HEK293 (cell line): ENCODE measurements at regions not wholly inside any gene's neighbourhood (a gene's known extent, or its start where the extent isn't known, plus 50 kb on each side); places are given as distances from the start of the nearest gene placed in this dataset.
A peak's percentile ranks its signal among the peaks of the same experiment; 100 is the strongest.

Experiments used
- CTCF ChIA-PET: fragments of 350-600 bp; formaldehyde crosslinking; extraction: SDS; loops from one replicate; lab custom pipeline; 2021; ENCODE audit warnings: antibody characterized with exemption; lab: Yijun Ruan, JAX
- POLR2A ChIA-PET: fragments of 300-600 bp; formaldehyde crosslinking; extraction: SDS; loops from one replicate; lab custom pipeline; 2020; ENCODE audit warnings: antibody characterized with exemption, inconsistent platforms; lab: Yijun Ruan, JAX
- H3K27ac ChIP-seq: fragments of 200-500 bp; sonication (Bioruptor generic); 2 replicates; pipeline ENCODE4 v1.5.1; 2014; ENCODE audit warnings: low read depth, low read length, control low read depth, inconsistent platforms; ENCODE audit errors: extremely low read depth
- H3K36me3 ChIP-seq, 2 experiments: fragments of 200-500 bp in 1 of 2; sonication (Bioruptor generic) in 1 of 2; 1 replicate in 1 of 2; 2 replicates in 1 of 2; pipeline ENCODE4 v1.5.1; 2014 to 2017; ENCODE audit warnings: inconsistent platforms in 2 of 2, low read length in 2 of 2; ENCODE audit not compliant: control insufficient read depth in 2 of 2, insufficient read depth in 1 of 2
- H3K4me1 ChIP-seq: fragments of 200-500 bp; sonication (Bioruptor generic); 2 replicates; pipeline ENCODE4 v1.5.1; 2014; ENCODE audit warnings: mild to moderate bottlenecking, low read length, inconsistent platforms; ENCODE audit not compliant: control insufficient read depth, insufficient read depth
- H3K4me3 ChIP-seq: 2 replicates; pipeline ENCODE4 v1.5.1; 2011; ENCODE audit warnings: low read depth, mild to moderate bottlenecking, control low read depth, low read length, moderate library complexity
- H3K9me3 ChIP-seq: fragments of 200-500 bp; sonication (Bioruptor generic); 2 replicates; pipeline ENCODE4 v1.5.1; 2014; ENCODE audit warnings: low read depth, low read length, inconsistent platforms; ENCODE audit not compliant: control insufficient read depth, insufficient read depth
- BCL11B ChIP-seq: fragments of 450-650 bp; formaldehyde crosslinking; IDR thresholded peaks from 2 replicates; pipeline ENCODE4 v1.5.1; 2016; ENCODE audit warnings: low read depth, missing biosample characterization, missing genetic modification characterization
- GFI1B ChIP-seq: fragments of 450-650 bp; formaldehyde crosslinking; IDR thresholded peaks from 2 replicates; pipeline ENCODE4 v1.5.1; 2016; ENCODE audit warnings: missing biosample characterization, missing genetic modification characterization
- KLF1 ChIP-seq: fragments of 450-650 bp; formaldehyde crosslinking; IDR thresholded peaks from 2 replicates; pipeline ENCODE4 v1.5.1; 2016; ENCODE audit warnings: missing biosample characterization, missing genetic modification characterization
- SETDB1 ChIP-seq: IDR thresholded peaks from one replicate; pipeline ENCODE4 v1.6.1; 2017; ENCODE audit warnings: mild to moderate bottlenecking, low read length, moderate library complexity, mixed read lengths; ENCODE audit not compliant: insufficient read length
- TRIM28 ChIP-seq: IDR thresholded peaks from 2 replicates; pipeline ENCODE4 v1.6.1; 2011; ENCODE audit warnings: low read length, control low read depth, borderline replicate concordance
- ZBTB20 ChIP-seq: fragments of 450-650 bp; formaldehyde crosslinking; IDR thresholded peaks from 2 replicates; pipeline ENCODE4 v1.5.1; 2016; ENCODE audit warnings: missing biosample characterization, missing genetic modification characterization
- ZBTB7A ChIP-seq: fragments of 450-650 bp; formaldehyde crosslinking; IDR thresholded peaks from 2 replicates; pipeline ENCODE4 v1.5.1; 2016; ENCODE audit warnings: low read depth, missing biosample characterization, missing genetic modification characterization
- ZNF140 ChIP-seq: fragments of 450-650 bp; formaldehyde crosslinking; IDR thresholded peaks from 2 replicates; pipeline ENCODE4 v1.5.1; 2016; ENCODE audit warnings: missing biosample characterization, missing genetic modification characterization
- ZNF23 ChIP-seq: fragments of 450-650 bp; formaldehyde crosslinking; IDR thresholded peaks from 2 replicates; pipeline ENCODE4 v1.5.1; 2016; ENCODE audit warnings: missing biosample characterization, missing genetic modification characterization, borderline replicate concordance
- ZNF274 ChIP-seq, 2 experiments: fragments of 200-500 bp in 1 of 2; fragments of 450-650 bp in 1 of 2; sonication (Bioruptor generic) in 1 of 2; formaldehyde crosslinking in 1 of 2; IDR thresholded peaks; 2 replicates each; pipeline versions ENCODE4 v1.5.1 to v1.6.1; 2014 to 2016; ENCODE audit warnings: borderline replicate concordance in 1 of 2, inconsistent platforms in 1 of 2, low read length in 1 of 2, missing biosample characterization in 1 of 2, missing genetic modification characterization in 1 of 2
- ZNF37A ChIP-seq: fragments of 450-650 bp; IDR thresholded peaks from 2 replicates; pipeline ENCODE4 v1.5.1; 2018; ENCODE audit warnings: missing biosample characterization, missing genetic modification characterization
- ZNF510 ChIP-seq: fragments of 450-650 bp; formaldehyde crosslinking; IDR thresholded peaks from 2 replicates; pipeline ENCODE4 v1.5.1; 2018; ENCODE audit warnings: mild to moderate bottlenecking, missing genetic modification characterization, missing biosample characterization; ENCODE audit not compliant: insufficient replicate concordance
- ZNF549 ChIP-seq: fragments of 450-650 bp; IDR thresholded peaks from 2 replicates; pipeline ENCODE4 v1.5.1; 2018; ENCODE audit warnings: missing biosample characterization, missing genetic modification characterization, mild to moderate bottlenecking, inconsistent platforms, moderate library complexity
- ZNF571 ChIP-seq: fragments of 450-650 bp; formaldehyde crosslinking; IDR thresholded peaks from 2 replicates; pipeline ENCODE4 v1.5.0; 2017; ENCODE audit warnings: missing biosample characterization, missing genetic modification characterization
- ZNF596 ChIP-seq: fragments of 450-650 bp; IDR thresholded peaks from 2 replicates; pipeline ENCODE4 v1.5.0; 2018; ENCODE audit warnings: missing biosample characterization, mild to moderate bottlenecking, missing genetic modification characterization, moderate library complexity
- ZNF610 ChIP-seq: fragments of 450-650 bp; formaldehyde crosslinking; IDR thresholded peaks from 2 replicates; pipeline ENCODE4 v1.5.1; 2016; ENCODE audit warnings: missing biosample characterization, missing genetic modification characterization, borderline replicate concordance
- ZNF626 ChIP-seq: fragments of 450-650 bp; sonication (Bioruptor Pico); formaldehyde crosslinking; IDR thresholded peaks from 2 replicates; pipeline ENCODE4 v1.5.1; 2018; ENCODE audit warnings: missing biosample characterization, missing genetic modification characterization, inconsistent platforms
- ZNF654 ChIP-seq: fragments of 450-650 bp; formaldehyde crosslinking; IDR thresholded peaks from 2 replicates; pipeline ENCODE4 v1.5.1; 2016; ENCODE audit warnings: low read depth, missing biosample characterization, missing genetic modification characterization
- ZNF658 ChIP-seq: fragments of 450-650 bp; formaldehyde crosslinking; IDR thresholded peaks from 2 replicates; pipeline ENCODE4; 2016; ENCODE audit warnings: missing biosample characterization, missing genetic modification characterization
- ZNF701 ChIP-seq: fragments of 450-650 bp; formaldehyde crosslinking; IDR thresholded peaks from 2 replicates; pipeline ENCODE4 v1.5.1; 2016; ENCODE audit warnings: missing biosample characterization, missing genetic modification characterization
- ZNF791 ChIP-seq: fragments of 450-650 bp; formaldehyde crosslinking; IDR thresholded peaks from 2 replicates; pipeline ENCODE4 v1.5.1; 2016; ENCODE audit warnings: missing biosample characterization, missing genetic modification characterization
- ZXDB ChIP-seq: fragments of 450-650 bp; formaldehyde crosslinking; IDR thresholded peaks from 2 replicates; pipeline ENCODE4 v1.5.1; 2016; ENCODE audit warnings: missing biosample characterization, missing genetic modification characterization
- TF ChIP-seq, protein P1 (sequence below): fragments of 450-650 bp; formaldehyde crosslinking; IDR thresholded peaks from 2 replicates; pipeline ENCODE4 v1.5.1; 2016; ENCODE audit warnings: missing biosample characterization, missing genetic modification characterization
- TF ChIP-seq, protein P2 (sequence below): fragments of 450-650 bp; formaldehyde crosslinking; IDR thresholded peaks from 2 replicates; pipeline ENCODE4 v1.5.1; 2016; ENCODE audit warnings: missing biosample characterization, missing genetic modification characterization
- TF ChIP-seq, protein P3 (sequence below): fragments of 450-650 bp; formaldehyde crosslinking; IDR thresholded peaks from 2 replicates; pipeline ENCODE4 v1.5.1; 2016; ENCODE audit warnings: missing biosample characterization, missing genetic modification characterization, borderline replicate concordance

DNA sequence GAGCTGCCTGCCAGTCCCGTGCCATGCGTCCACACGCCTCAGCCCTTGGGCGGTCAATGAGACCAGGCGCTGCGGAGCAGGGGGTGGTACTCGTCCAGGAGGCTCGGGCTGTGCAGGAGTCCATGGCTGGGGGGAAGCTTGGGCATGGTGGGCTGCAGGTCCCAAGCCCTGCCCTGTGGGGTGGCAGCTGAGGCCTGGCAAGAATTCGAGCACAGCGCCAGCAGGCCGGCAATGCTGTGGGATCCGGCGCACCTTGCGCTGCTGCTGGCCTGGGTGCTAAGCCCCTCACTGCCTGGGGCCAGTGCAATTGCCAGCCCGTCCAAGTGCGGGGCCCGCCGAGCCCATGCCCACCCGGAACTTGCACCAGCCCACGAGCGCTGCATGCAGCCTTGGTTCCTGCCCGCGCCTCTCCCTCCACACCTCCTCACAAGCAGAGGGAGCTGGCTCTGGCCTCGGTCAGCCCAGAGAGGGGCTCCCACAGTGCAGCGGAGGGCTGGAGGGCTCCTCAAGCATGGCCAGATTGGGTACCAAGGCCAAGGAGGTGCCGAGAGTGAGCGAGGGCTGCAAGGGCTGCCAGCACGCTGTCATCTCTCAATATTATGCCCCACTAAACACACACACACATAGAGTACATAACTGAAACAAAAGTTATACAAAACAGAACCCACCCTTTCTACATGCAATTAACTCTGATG lies 307.7 kb downstream of the LMO4 start:
- ChIA-PET CTCF (no interaction called here), POLR2A (no interaction called here)
- no peaks in the 10 kb centered on the region; the same call in 1 of the 2 replicates for H3K4me1 ChIP-seq
- no peaks in the 10 kb centered on the region for H3K9me3 ChIP-seq
- no peak overlapping the region for H3K4me3 ChIP-seq
- H3K27ac ChIP-seq = no peak overlapping the region
- TF ChIP-seq ZNF549 (tag by site-specific recombination) = 0 out of 2 replicates have a peak, but pooled peaks have one; percentile 26
- no peak for TF ChIP-seq ZNF701 (tag by site-specific recombination)
- TF ChIP-seq TRIM28 = peak; percentile 53; the same call in 1 of the 2 replicates
- peak; percentile 6 for TF ChIP-seq ZNF510 (tag by site-specific recombination)
- TF ChIP-seq ZNF626 (tag by site-specific recombination) = 0 out of 2 replicates have a peak, but pooled peaks have one; percentile 61
- TF ChIP-seq ZNF658 (tag by site-specific recombination) = no peak
- TF ChIP-seq, protein P1, sequence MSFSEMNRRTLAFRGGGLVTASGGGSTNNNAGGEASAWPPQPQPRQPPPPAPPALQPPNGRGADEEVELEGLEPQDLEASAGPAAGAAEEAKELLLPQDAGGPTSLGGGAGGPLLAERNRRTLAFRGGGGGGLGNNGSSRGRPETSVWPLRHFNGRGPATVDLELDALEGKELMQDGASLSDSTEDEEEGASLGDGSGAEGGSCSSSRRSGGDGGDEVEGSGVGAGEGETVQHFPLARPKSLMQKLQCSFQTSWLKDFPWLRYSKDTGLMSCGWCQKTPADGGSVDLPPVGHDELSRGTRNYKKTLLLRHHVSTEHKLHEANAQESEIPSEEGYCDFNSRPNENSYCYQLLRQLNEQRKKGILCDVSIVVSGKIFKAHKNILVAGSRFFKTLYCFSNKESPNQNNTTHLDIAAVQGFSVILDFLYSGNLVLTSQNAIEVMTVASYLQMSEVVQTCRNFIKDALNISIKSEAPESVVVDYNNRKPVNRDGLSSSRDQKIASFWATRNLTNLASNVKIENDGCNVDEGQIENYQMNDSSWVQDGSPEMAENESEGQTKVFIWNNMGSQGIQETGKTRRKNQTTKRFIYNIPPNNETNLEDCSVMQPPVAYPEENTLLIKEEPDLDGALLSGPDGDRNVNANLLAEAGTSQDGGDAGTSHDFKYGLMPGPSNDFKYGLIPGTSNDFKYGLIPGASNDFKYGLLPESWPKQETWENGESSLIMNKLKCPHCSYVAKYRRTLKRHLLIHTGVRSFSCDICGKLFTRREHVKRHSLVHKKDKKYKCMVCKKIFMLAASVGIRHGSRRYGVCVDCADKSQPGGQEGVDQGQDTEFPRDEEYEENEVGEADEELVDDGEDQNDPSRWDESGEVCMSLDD (tag by site-specific recombination) = no peak
- TF ChIP-seq ZNF610 (tag by site-specific recombination) = peak; percentile 44; the same call in 1 of the 2 replicates
- no peak for TF ChIP-seq BCL11B
- peak; percentile 71 for TF ChIP-seq SETDB1
- TF ChIP-seq, all 188 proteins: peak for 6
- no peaks in the 10 kb centered on the region for H3K36me3 ChIP-seq

DNA sequence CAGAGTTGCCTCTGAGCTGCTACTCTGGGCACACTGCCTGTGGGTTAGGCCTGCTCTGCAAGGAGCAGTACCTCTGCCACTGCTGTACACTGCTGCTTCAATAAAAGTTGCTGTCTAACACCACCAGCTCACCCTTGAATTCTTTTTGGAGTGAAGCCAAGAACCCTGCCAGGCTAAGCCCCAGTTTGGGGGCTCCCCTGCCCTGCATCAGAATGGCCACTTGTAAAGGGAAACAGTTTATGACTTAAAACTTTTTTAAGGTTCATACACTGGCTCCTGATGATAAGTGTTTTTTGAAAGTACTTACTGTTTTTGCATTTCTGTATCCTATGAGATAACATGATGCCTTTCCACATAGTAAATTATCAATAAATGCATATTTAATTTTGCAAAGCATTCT lies 310.0 kb downstream of the LMO4 start:
- POLR2A ChIA-PET = no interaction called here

DNA sequence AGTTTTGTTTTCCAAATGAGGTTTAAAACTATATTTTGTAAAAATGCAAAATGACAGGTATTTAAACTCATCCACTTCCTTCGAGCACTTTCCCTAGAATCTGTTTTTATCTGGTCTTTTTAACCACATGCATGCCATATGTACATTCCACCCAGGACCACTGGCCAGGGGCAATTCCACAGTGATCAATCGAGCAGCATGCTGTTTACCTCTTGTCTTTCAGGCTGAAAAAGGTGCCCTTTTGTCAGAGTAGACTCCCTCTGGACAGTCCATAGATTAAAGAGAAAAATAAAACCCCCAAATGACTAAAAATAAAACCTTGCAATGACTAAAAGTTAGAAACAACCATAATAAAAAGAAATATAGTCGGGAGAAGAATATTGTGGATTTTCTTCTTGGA lies 313.3 kb downstream of the LMO4 start:
- Histone ChIP-seq H3K4me1 (peaks cover 19% of the 10 kb centered on the region), H3K27ac (no peak overlapping the region; the same call in 1 of the 2 replicates), H3K9me3 (no peaks in the 10 kb centered on the region), H3K36me3 (no peaks in the 10 kb centered on the region), H3K4me3 (no peak overlapping the region)
- POLR2A ChIA-PET = no interaction called here
- TF ChIP-seq, protein P2, sequence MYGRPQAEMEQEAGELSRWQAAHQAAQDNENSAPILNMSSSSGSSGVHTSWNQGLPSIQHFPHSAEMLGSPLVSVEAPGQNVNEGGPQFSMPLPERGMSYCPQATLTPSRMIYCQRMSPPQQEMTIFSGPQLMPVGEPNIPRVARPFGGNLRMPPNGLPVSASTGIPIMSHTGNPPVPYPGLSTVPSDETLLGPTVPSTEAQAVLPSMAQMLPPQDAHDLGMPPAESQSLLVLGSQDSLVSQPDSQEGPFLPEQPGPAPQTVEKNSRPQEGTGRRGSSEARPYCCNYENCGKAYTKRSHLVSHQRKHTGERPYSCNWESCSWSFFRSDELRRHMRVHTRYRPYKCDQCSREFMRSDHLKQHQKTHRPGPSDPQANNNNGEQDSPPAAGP (tag by site-specific recombination) = no peak
- TF ChIP-seq, protein P3, sequence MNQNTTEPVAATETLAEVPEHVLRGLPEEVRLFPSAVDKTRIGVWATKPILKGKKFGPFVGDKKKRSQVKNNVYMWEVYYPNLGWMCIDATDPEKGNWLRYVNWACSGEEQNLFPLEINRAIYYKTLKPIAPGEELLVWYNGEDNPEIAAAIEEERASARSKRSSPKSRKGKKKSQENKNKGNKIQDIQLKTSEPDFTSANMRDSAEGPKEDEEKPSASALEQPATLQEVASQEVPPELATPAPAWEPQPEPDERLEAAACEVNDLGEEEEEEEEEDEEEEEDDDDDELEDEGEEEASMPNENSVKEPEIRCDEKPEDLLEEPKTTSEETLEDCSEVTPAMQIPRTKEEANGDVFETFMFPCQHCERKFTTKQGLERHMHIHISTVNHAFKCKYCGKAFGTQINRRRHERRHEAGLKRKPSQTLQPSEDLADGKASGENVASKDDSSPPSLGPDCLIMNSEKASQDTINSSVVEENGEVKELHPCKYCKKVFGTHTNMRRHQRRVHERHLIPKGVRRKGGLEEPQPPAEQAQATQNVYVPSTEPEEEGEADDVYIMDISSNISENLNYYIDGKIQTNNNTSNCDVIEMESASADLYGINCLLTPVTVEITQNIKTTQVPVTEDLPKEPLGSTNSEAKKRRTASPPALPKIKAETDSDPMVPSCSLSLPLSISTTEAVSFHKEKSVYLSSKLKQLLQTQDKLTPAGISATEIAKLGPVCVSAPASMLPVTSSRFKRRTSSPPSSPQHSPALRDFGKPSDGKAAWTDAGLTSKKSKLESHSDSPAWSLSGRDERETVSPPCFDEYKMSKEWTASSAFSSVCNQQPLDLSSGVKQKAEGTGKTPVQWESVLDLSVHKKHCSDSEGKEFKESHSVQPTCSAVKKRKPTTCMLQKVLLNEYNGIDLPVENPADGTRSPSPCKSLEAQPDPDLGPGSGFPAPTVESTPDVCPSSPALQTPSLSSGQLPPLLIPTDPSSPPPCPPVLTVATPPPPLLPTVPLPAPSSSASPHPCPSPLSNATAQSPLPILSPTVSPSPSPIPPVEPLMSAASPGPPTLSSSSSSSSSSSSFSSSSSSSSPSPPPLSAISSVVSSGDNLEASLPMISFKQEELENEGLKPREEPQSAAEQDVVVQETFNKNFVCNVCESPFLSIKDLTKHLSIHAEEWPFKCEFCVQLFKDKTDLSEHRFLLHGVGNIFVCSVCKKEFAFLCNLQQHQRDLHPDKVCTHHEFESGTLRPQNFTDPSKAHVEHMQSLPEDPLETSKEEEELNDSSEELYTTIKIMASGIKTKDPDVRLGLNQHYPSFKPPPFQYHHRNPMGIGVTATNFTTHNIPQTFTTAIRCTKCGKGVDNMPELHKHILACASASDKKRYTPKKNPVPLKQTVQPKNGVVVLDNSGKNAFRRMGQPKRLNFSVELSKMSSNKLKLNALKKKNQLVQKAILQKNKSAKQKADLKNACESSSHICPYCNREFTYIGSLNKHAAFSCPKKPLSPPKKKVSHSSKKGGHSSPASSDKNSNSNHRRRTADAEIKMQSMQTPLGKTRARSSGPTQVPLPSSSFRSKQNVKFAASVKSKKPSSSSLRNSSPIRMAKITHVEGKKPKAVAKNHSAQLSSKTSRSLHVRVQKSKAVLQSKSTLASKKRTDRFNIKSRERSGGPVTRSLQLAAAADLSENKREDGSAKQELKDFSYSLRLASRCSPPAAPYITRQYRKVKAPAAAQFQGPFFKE (tag by site-specific recombination) = no peak
- no peak for TF ChIP-seq ZBTB20
- TF ChIP-seq ZNF23 (tag by site-specific recombination) = no peak
- TF ChIP-seq ZNF791 (tag by site-specific recombination) = no peak
- no peak for TF ChIP-seq ZNF37A (tag by site-specific recombination)
- TF ChIP-seq ZXDB (tag by site-specific recombination) = no peak
- TF ChIP-seq ZNF140 (tag by site-specific recombination) = no peak
- no peak for TF ChIP-seq GFI1B (tag by site-specific recombination)
- no peak for TF ChIP-seq ZNF274 (IDR thresholded peaks at IDR 0.05; ENCODE audit: low read length)
- no peak for TF ChIP-seq ZNF274 (tag by site-specific recombination; IDR thresholded peaks at IDR 0.05; ENCODE audit: borderline replicate concordance)
- CTCF ChIA-PET = no interaction called here

More for the DNA sequence above, 310.0 kb downstream of the LMO4 start:
- CTCF ChIA-PET = no interaction called here
- TF ChIP-seq ZBTB7A (no peak), ZNF654 (no peak), ZNF596 (tag by site-specific recombination) (no peak), KLF1 (tag by site-specific recombination) (no peak), ZBTB20 (no peak), ZNF571 (tag by site-specific recombination) (no peak)
- TF ChIP-seq, all 188 proteins: peak for 0
- Histone ChIP-seq H3K4me1 (peaks cover 9% of the 10 kb centered on the region), H3K9me3 (no peaks in the 10 kb centered on the region), H3K4me3 (no peak overlapping the region), H3K27ac (no peak overlapping the region), H3K36me3 (no peaks in the 10 kb centered on the region)
